HG02885 (cell line): ENCODE measurements at regions not wholly inside any gene's neighbourhood (a gene's known extent, or its start where the extent isn't known, plus 50 kb on each side); places are given as distances from the start of the nearest gene placed in this dataset.

ENCODE experiments used
- ATAC-seq: cut with Tn5 transposase; IDR thresholded peaks from one replicate; pipeline ENCODE4 v1.9.1; 2021; ENCODE audit warnings: mild to moderate bottlenecking; ENCODE audit not compliant: unreplicated experiment, poor library complexity

DNA sequence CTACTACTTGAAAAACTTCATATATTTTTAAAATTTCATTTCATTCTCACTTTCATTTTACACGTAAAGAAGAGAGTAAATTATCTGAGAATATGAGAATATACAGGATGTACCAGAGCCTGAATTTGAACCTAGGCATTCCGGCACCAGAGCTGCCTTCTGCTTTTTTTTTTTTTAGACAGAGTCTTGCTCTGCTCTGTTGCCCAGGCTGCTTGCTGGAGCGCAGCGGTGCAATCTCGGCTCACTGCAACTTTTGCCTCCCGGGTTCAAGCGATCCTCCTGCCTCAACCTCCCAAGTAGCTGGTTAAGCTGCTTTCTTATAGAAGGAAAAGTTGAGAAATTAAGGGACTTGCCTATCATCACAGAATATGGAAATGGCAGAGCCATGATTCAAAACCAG, 540.1 kb downstream of the EBF1 start:
- ATAC-seq: peak; percentile 29

- ATAC-seq: no peak
These were observed 540.6 kb downstream of the EBF1 start for GRCh38 chr5:158559066-158559465.

DNA sequence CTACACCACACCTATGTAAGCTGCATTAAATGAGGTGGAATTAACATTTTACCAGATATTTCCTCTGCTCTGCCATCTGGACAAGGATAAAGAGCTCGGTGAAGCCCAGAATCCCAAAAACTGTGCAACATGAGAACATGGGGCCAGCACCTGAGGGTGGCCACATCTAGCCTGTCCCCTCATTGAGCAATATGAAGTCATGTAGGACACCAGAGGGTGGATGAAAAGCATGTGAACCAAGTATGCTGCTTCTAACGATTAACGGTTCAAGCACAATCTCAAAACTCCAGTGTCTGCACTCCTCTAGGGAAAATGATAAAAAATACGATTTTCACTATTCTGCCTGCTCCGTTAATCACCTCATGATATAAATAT, 545.8 kb downstream of the EBF1 start:
- ATAC-seq: no peak

DNA sequence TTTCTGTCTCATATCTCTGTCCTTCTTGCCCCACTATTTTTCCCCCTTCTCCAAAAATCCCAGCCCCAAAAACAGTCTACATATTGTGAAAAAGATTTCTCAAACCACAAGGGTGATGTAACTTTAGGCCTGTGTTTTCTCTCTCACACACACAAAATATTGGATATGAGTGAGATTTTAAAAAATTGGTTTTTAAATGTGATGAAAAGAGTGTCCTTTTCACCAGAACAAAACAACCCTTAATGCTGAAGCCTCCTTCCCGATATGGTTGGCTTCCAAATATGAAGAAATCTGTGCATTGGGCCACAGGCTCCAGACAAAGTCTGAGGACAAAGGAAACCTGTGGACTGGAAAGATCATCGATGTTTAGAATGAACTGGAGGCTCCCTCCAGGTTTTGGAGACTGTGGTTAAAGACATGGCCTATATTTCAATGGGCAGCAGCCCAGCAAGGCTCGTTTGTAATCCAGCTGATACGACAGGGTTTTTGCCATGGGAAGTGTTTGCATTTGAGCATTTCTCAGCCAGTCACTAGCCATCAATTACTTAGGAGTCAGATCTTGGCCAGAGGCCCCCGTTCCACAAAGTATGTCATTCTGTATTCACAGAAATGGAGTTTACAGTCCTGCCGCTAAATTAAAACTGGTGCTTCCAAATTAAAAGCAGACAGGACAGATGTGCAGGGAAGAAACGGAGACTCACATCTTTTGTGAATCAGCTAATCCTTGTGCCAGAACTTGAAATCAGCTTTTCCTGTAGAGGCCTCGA, 546.3 kb downstream of the EBF1 start:
- ATAC-seq: no peak

- no peak for ATAC-seq
These were observed 547.5 kb downstream of the EBF1 start for GRCh38 chr5:158552241-158552640.

DNA sequence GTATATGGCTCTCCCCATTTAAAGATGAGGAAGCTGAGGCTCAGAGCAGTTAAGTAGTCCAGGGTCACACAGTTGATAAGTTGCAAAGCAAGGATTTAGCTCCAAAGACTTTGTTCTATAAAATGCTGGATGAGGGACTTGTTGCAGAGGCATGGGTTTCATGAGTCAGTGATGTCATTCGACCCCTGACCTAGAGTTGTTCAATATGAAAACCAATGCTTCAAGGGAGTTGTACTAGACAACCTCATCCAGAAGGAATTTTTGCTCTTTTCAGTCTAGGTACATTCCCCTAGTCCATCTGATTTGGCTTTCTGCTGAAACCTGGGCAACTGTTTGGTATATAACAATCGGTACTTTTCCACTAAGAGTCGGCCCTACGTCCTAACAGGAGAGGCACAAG, 550.4 kb downstream of the EBF1 start:
- no peak for ATAC-seq

DNA sequence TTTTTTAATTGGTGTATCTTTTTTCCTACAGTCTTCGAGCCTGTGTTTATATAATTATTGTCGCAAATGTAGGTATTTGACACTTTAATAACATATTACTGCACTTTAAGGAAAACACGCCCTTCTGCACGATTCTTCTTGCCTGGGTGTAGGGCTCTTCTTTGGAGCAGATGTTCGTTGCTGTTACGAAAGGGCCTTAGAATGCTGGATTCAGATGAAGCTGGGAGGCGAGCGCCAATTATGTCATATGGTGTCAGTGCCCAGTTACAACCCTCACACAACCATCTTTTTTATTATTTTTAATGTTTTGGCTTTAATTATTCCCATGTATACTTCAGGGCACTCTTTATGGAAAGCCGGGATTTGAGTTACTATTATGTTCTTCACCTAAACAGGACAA, 553.0 kb downstream of the EBF1 start:
- no peak for ATAC-seq

DNA sequence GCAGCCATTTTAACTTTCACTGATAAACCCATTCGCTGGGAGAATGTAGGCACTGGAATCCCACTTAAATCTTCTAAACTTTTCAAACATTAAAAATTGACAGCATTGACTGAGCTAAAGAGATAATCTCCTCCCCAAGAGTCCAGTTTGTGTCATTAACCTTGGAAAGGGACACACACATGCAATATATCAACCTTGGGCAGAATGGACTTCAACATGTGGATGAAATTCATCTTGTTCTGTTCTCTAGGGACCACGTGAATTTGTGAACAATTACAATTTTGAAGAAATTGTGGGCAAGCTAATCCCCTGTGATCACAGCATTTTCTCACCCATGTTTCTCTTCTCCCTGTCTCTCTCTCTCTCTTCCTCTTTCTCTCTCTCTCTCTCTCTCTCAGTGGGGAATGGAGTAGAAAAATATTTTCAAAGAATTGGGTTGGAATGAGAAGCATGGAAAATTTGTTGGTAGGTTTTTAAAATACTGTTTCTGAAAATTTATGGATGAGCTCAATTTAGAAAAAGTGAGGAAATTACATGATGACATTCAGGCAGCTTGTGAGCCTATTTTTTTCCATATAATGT, 553.7 kb downstream of the EBF1 start:
- no peak for ATAC-seq

GRCh38 chr5:158544388-158545339, 555.1 kb downstream of the EBF1 start:
- ATAC-seq: no peak

DNA sequence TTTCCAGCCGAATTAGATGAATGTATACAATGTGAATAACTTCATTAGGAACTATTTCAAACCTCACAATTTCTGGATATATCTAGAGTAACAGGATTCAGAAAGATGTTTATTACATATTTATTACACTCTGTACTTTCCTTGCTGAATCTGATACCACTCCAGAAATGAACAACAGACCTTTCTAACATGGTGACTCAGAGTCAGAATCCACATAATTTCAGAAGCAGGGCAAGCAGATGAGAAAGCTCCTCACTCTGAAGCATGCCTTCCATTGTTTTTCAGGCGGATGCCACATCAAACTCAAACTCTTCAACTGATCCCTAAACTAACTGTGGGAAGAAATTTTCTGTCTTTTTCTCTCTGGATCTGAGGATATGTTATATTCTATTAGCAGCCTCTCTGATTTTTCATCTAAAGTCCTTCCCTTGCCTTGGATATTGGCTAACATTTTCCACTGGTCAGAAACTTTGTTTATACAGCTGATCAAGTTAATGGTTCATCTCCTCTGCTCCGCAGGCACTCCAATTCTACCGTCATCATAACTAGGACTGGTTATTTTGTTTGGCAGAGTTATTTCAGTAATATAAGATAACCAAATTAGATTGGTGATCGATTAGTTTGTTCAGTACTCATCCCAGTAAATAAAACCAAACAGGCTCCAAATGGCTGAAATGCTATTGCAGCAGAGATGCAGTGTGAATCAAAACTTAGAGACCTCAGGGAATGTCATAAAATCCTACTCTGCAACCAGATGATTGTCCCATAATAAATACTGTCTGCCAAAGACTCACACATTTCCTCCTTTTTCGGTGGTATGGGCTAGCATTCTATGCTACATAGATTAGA, 556.0 kb downstream of the EBF1 start:
- ATAC-seq: no peak

- ATAC-seq: no peak
These were observed 558.0 kb downstream of the EBF1 start for GRCh38 chr5:158541536-158542297.

DNA sequence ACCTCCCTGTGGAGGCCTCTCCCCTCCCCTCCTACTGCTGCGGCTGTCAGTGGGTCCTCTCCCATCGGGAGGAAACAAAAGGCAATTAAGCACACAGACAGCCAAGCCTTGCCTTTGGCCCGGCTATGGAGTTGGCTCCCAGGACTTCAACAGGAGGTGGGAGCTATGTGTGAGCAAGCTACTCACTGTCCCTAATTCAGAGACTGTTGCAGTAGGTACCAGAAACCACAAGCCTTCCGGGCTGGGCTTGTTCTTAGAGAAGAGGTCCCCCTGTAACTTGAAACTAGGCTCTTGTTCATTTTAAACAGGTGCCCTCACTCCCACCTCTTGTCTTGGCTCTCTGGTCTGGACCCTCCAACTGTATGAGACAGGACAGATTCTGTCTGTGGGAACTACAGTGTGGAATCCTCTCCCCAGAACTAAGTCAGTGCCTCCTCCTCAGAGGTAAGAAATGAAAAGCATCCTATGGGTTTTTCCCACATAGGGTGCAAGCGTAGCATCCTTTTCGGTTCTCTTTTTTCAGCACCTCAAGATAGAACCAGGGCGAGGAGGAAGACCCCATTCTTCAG, 561.1 kb downstream of the EBF1 start:
- ATAC-seq: peak; percentile 82

- no peak for ATAC-seq
These were observed 562.4 kb downstream of the EBF1 start for GRCh38 chr5:158537366-158537765.

DNA sequence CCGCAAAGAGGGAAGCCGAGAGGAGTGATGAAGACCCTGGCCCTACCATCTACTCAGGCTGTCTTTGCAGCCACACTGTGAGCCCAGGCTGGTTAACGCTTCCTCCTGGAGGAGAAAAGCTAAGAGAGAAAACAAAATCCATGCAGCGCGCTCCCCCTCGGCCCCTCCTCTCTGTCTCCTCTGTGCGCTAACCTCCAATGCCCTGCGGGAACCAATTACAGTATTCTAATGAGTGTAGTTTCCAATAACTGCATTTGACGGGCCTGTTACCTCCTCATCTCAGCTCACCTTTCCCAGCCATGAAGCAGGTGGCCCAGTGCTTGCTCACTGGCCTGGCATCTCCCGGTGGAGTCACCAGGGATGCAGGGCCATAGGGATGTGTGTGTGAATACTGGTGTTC, 565.5 kb downstream of the EBF1 start:
- ATAC-seq: no peak

DNA sequence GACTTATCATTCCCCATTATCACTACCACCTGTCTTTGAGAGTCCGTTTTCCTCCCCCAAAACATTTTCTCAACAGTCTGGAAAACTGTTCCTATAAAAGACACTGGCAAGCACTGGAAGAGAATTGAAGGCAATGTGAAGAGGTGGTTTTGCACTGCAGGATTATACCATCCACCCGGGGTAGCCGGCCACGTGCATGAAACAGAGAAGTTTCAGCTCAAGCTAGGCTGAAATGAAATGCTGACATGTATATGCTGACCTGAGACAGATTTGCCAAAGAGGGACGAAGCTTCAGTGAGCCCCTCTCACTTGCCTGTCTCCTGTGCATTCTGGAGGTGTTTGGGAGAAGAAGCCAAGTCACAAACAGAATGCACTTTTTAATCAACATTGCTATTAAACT, 567.0 kb downstream of the EBF1 start:
- no peak for ATAC-seq

GRCh38 chr5:158531860-158532259, 567.9 kb downstream of the EBF1 start:
- no peak for ATAC-seq

GRCh38 chr5:158530115-158530514, 569.6 kb downstream of the EBF1 start:
- ATAC-seq: no peak

DNA sequence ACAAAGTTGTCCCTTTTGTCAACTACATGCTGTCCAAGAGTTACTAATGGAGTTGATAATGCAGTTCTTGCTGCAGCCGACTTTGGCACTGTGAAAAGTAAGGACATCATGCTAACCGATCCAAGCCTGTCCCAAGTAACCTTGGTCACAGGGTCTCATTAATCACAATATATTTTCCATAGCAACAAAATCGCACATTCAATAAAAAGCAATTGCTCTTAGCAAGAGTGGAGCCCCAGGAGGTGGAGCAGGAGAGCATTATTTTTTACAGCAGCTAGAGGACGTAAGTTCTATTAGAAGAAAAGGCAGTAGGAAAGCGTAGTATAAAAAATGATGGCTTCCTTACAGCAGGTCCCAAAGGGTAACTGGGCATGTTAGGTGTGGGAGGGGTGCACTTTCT, 570.3 kb downstream of the EBF1 start:
- no peak for ATAC-seq

- no peak for ATAC-seq
These were observed 574.1 kb downstream of the EBF1 start for GRCh38 chr5:158525663-158526062.
